ENCODE measurements at regions not wholly inside any gene's neighbourhood (a gene's known extent, or its start where the extent isn't known, plus 50 kb on each side); places are given as distances from the start of the nearest gene placed in this dataset.
"Not testable (repeated sequence)": the region's sequence is repeated elsewhere in the genome, so short reads cannot be mapped to it uniquely, and the experiment has no call there.

GRCh38 chr4:66034671-66035070 lies 364.4 kb upstream of the EPHA5 start:
- no peak for DNase-seq (ENCODE audit: low read depth in 2 of 2)

GRCh38 chr4:66034262-66034661 lies 364.0 kb upstream of the EPHA5 start:
- no peak for DNase-seq (ENCODE audit: low read depth in 2 of 2)

GRCh38 chr4:66032571-66032970 lies 362.3 kb upstream of the EPHA5 start:
- DNase-seq (ENCODE audit: low read depth in 2 of 2), result no peak

GRCh38 chr4:66028668-66029067 lies 358.4 kb upstream of the EPHA5 start:
- no peak for DNase-seq (ENCODE audit: low read depth in 2 of 2)

- no peak for DNase-seq (ENCODE audit: low read depth in 2 of 2)
Measured at GRCh38 chr4:66023061-66023460, 352.8 kb upstream of the EPHA5 start.

- DNase-seq (ENCODE audit: low read depth in 2 of 2), result no peak
Measured at GRCh38 chr4:66017671-66018070, 347.4 kb upstream of the EPHA5 start.

- DNase-seq (ENCODE audit: low read depth in 2 of 2), result no peak
Measured at GRCh38 chr4:66016240-66016639, 346.0 kb upstream of the EPHA5 start.

- DNase-seq (ENCODE audit: low read depth in 2 of 2), result no peak
Measured at GRCh38 chr4:66014146-66014765, 344.0 kb upstream of the EPHA5 start.

GRCh38 chr4:66000510-66001117 lies 330.3 kb upstream of the EPHA5 start:
- DNase-seq (ENCODE audit: low read depth in 2 of 2), result no peak

GRCh38 chr4:65999518-65999871 lies 329.2 kb upstream of the EPHA5 start:
- no peak for DNase-seq (ENCODE audit: low read depth in 2 of 2)

GRCh38 chr4:65998807-65999517 lies 328.7 kb upstream of the EPHA5 start:
- DNase-seq (ENCODE audit: low read depth in 2 of 2), result not testable (repeated sequence)

- DNase-seq (ENCODE audit: low read depth in 2 of 2), result no peak
Measured at GRCh38 chr4:65983061-65983460, 312.8 kb upstream of the EPHA5 start.

GRCh38 chr4:65976287-65976686 lies 306.0 kb upstream of the EPHA5 start:
- no peak for DNase-seq (ENCODE audit: low read depth in 2 of 2)

GRCh38 chr4:65973186-65973585 lies 302.9 kb upstream of the EPHA5 start:
- DNase-seq (ENCODE audit: low read depth in 2 of 2), result no peak

GRCh38 chr4:65971686-65972085 lies 301.4 kb upstream of the EPHA5 start:
- no peak for DNase-seq (ENCODE audit: low read depth in 2 of 2)

- no peak for DNase-seq (ENCODE audit: low read depth in 2 of 2)
Measured at GRCh38 chr4:65968831-65969558, 298.7 kb upstream of the EPHA5 start.

- DNase-seq (ENCODE audit: low read depth in 2 of 2), result no peak
Measured at GRCh38 chr4:65960751-65961150, 290.5 kb upstream of the EPHA5 start.

GRCh38 chr4:65954416-65954815 lies 284.1 kb upstream of the EPHA5 start:
- no peak for DNase-seq (ENCODE audit: low read depth in 2 of 2)

GRCh38 chr4:65951177-65951576 lies 280.9 kb upstream of the EPHA5 start:
- no peak for DNase-seq (ENCODE audit: low read depth in 2 of 2)

- no peak for DNase-seq (ENCODE audit: low read depth in 2 of 2)
Measured at GRCh38 chr4:65943076-65943475, 272.8 kb upstream of the EPHA5 start.

GRCh38 chr4:65924843-65925242 lies 254.6 kb upstream of the EPHA5 start:
- no peak for DNase-seq (ENCODE audit: low read depth in 2 of 2)

GRCh38 chr4:65923616-65924015 lies 253.3 kb upstream of the EPHA5 start:
- DNase-seq (ENCODE audit: low read depth in 2 of 2), result no peak

GRCh38 chr4:65921180-65921579 lies 250.9 kb upstream of the EPHA5 start:
- DNase-seq (ENCODE audit: low read depth in 2 of 2), result no peak
